T-helper 2 cell treated with Interferon-gamma antibody and Interleukin-4, amounts not matched to agents 5 μg/mL and 100 μg/mL, for 36 hours (primary cell): ENCODE measurements at regions not wholly inside any gene's neighbourhood (a gene's known extent, or its start where the extent isn't known, plus 50 kb on each side); places are given as distances from the start of the nearest gene placed in this dataset.

ENCODE experiments used
- DNase-seq: peaks from one replicate; pipeline ENCODE4 v3.0.0; 2021; ENCODE audit warnings: low spot score
- H3K27ac Mint-ChIP-seq: one replicate; pipeline ENCODE4 v1.8.0; 2021; ENCODE audit warnings: mild to moderate bottlenecking, mixed read lengths
- H3K27me3 Mint-ChIP-seq: one replicate; pipeline ENCODE4 v1.8.0; 2021; ENCODE audit warnings: low read depth, mixed read lengths
- H3K36me3 Mint-ChIP-seq: one replicate; pipeline ENCODE4 v1.8.0; 2021; ENCODE audit warnings: low read depth, mixed read lengths
- H3K4me1 Mint-ChIP-seq: one replicate; pipeline ENCODE4 v1.8.0; 2021; ENCODE audit warnings: low read depth, mixed read lengths
- H3K4me3 Mint-ChIP-seq: one replicate; pipeline ENCODE4 v1.8.0; 2022; ENCODE audit warnings: mild to moderate bottlenecking, moderate library complexity, mixed read lengths
- H3K9me3 Mint-ChIP-seq: one replicate; pipeline ENCODE4 v1.8.0; 2021; ENCODE audit warnings: mixed read lengths

DNA sequence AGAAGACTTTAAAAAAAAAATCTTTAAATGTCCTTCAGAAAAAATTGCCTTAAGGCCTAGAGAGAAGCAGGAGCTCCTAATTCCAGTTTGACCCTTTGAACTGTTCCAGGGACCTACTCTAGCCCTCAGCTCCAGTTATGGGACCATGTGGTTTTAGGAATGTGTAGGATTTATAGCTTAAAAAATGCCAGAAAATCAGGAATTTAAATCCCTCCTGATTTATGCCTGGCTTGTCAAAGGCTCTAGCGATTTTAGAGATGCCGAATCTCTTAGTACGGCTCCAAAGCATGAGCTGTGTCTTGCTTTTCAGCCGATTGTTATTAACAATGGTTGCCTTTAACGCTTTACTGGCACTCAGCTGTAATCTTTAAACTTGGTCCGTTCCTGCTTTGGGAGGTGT is 130.6 kb upstream of the NPVF start:
- no peaks in the 10 kb centered on the region for H3K4me1 Mint-ChIP-seq
- no peak overlapping the region for H3K27ac Mint-ChIP-seq
- H3K27me3 Mint-ChIP-seq = no peaks in the 10 kb centered on the region
- H3K4me3 Mint-ChIP-seq = no peak overlapping the region
- H3K36me3 Mint-ChIP-seq = no peaks in the 10 kb centered on the region
- no peak for DNase-seq
- H3K9me3 Mint-ChIP-seq = no peaks in the 10 kb centered on the region

DNA sequence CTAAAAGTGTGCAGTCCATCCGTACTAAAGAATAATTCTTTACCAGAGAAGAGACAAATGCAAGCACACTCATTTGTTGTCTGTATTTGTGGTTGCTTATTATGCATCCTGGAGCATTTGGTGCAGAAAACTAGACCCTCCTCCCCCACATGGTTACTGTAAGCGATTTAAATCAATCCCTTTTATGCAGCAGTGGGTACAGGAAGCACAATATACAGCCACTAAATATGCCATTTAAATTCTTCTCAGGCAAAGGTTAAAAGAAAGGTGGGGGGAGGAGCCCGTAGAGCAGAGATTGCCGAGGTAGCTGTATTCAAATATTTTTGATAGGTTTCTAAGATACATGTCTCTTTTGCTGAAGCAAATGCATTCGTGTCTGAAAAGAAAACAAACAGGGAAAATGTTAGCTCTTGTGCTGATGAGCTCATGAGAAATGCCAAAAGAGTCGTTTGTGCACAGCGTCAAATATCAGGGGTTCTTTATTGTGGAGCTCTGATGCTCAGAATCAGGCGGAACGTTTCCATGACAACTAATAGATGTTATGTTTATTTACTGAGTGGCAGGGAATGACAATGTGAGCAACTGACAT is 131.3 kb upstream of the NPVF start:
- no peaks in the 10 kb centered on the region for H3K36me3 Mint-ChIP-seq

DNA sequence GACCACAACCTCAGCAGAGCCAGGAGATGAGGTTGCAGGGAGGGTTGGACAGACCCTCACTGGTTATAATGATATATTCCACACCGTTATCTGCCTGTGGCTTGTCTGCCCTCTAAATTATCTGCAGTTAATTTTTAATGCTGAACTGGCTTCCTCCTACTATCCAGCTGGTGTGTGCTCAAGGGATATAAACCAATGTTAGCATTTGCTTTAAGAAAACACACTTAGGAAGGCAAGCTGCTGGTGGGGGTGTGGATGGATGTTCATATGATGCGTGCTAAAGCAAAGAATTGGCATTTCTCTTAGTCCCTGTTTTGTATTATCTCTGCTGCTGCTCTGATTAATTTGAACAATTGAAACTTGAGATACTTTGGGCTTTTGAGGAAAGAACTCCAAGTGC is 132.2 kb upstream of the NPVF start:
- no peak overlapping the region for H3K4me3 Mint-ChIP-seq
- no peak for DNase-seq
- H3K9me3 Mint-ChIP-seq = no peaks in the 10 kb centered on the region
- no peaks in the 10 kb centered on the region for H3K36me3 Mint-ChIP-seq
- H3K27ac Mint-ChIP-seq = no peak overlapping the region
- no peaks in the 10 kb centered on the region for H3K27me3 Mint-ChIP-seq
- no peaks in the 10 kb centered on the region for H3K4me1 Mint-ChIP-seq

More for the DNA sequence above, 131.3 kb upstream of the NPVF start:
- no peak overlapping the region for H3K4me3 Mint-ChIP-seq
- no peak overlapping the region for H3K27ac Mint-ChIP-seq
- no peaks in the 10 kb centered on the region for H3K27me3 Mint-ChIP-seq
- H3K9me3 Mint-ChIP-seq = no peaks in the 10 kb centered on the region
- no peak for DNase-seq
- no peaks in the 10 kb centered on the region for H3K4me1 Mint-ChIP-seq

DNA sequence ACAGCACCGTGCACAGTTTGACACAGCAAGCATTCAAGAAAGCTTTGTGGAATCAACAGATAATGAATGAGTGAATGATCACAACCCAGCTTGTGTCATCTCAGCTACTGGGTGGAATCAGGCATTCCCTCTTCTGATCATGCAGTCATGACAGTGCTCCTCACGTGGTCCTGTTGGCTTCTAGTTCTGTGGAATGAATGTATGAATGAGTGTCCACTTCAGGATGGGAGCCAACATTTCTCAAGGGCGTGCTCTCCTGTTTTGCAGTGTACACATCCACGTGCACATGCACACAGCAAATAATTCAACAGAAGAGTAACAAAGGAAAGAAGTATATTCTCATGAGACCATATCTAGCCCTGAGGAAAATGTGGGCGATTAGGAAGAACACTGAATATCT is 133.1 kb upstream of the NPVF start:
- no peak for DNase-seq
- Mint-ChIP-seq H3K27ac (no peak overlapping the region), H3K36me3 (no peaks in the 10 kb centered on the region), H3K9me3 (no peaks in the 10 kb centered on the region), H3K4me1 (no peaks in the 10 kb centered on the region), H3K4me3 (no peak overlapping the region), H3K27me3 (no peaks in the 10 kb centered on the region)

DNA sequence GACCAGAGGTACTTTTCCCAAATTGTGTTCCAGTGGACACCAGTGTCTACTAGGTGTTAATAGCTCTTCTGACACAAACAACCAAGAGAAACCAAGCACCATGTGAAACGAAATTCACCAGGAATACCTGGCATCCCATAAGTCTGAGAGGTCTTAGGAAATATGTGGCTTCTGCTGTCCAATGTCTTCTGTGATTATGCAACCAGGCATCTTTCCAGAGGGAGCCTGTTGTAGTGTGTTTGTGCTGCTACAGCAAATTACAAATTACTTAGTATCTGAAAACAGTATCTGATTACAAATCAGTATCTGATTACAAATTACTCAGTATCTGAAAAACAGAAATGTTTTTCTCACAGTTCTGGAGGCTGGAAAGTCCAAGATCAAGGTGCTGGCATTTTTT is 133.6 kb upstream of the NPVF start:
- H3K4me1 Mint-ChIP-seq = no peaks in the 10 kb centered on the region
- no peak for DNase-seq
- no peaks in the 10 kb centered on the region for H3K27me3 Mint-ChIP-seq
- H3K4me3 Mint-ChIP-seq = no peak overlapping the region
- no peaks in the 10 kb centered on the region for H3K9me3 Mint-ChIP-seq
- no peaks in the 10 kb centered on the region for H3K36me3 Mint-ChIP-seq
- H3K27ac Mint-ChIP-seq = no peak overlapping the region

DNA sequence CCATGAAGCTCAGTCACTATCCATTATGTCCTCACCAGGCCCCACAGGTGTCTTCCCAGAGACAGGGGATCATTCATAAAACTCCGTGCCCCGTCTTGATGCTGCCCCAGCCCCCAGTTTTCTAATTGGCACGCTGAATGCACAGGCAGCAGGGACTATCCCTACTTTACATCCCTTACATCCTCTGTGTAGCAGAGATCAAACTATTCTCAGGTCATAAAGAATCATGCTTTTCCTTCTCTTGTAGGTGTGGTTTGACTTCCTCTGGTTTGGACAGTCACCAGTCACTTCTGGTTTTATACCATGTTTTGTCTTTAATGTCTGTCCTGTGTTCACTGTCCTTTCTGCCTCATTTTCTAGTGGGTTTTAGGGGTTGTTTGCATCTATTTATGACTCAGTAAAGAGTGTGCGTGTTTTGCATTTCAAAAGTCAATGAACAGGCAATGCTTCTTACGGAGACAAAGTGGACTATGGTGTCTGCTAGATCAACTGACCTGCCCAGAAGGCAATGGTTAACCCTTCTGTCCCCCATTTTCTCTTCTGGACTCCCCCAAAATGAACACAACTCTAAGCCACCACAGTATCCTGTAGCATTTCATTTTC is 140.4 kb upstream of the NPVF start:
- Mint-ChIP-seq H3K4me3 (no peak overlapping the region), H3K9me3 (peaks cover 14% of the 10 kb centered on the region), H3K36me3 (no peaks in the 10 kb centered on the region), H3K4me1 (no peaks in the 10 kb centered on the region), H3K27me3 (no peaks in the 10 kb centered on the region), H3K27ac (no peak overlapping the region)
- no peak for DNase-seq

DNA sequence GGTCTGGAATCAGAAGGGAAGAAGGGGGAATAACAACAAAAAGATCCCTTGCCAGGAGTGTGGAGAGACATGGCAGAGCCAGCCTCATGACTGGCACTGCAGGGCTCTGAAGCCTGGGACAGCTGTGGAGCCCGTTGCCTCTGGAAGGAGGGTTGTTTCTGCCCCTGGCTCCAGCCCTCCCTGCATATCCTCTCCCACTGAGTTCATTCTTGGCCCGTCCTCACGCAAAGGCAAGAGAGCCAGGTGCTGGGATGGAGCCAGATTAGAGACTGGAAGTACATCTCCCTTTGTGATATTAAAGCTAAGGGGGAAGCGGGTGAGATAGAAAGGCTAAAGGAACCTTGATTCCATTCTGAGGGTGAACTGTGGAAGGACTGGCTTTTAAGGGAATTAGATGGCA is 141.5 kb upstream of the NPVF start:
- no peak for DNase-seq
- H3K27ac Mint-ChIP-seq = no peak overlapping the region
- peaks cover 14% of the 10 kb centered on the region for H3K9me3 Mint-ChIP-seq
- H3K27me3 Mint-ChIP-seq = no peaks in the 10 kb centered on the region
- H3K4me3 Mint-ChIP-seq = no peak overlapping the region
- H3K4me1 Mint-ChIP-seq = no peaks in the 10 kb centered on the region
- no peaks in the 10 kb centered on the region for H3K36me3 Mint-ChIP-seq

DNA sequence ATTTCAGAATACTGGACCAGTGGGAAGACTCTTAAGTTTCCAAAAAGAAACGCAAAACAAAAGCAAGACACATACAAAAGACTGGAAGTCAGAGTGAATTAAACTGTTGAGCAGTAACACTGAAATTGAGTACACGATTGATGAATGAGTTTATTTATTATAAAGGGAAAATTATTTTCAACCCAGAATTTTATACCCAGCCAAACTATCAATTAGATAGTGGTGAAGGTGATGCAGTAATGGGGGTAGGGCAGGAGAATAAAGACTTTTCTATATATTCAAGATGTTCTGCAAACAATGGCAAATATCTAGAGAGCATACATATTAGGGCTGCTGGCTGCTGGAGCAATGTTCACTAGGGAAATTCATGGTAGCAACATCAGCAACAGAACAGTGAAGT is 143.7 kb upstream of the NPVF start:
- H3K27me3 Mint-ChIP-seq = peaks cover 3% of the 10 kb centered on the region
- no peak overlapping the region for H3K4me3 Mint-ChIP-seq
- no peak for DNase-seq
- no peaks in the 10 kb centered on the region for H3K36me3 Mint-ChIP-seq
- no peaks in the 10 kb centered on the region for H3K4me1 Mint-ChIP-seq
- H3K27ac Mint-ChIP-seq = no peak overlapping the region
- peaks cover 14% of the 10 kb centered on the region for H3K9me3 Mint-ChIP-seq

DNA sequence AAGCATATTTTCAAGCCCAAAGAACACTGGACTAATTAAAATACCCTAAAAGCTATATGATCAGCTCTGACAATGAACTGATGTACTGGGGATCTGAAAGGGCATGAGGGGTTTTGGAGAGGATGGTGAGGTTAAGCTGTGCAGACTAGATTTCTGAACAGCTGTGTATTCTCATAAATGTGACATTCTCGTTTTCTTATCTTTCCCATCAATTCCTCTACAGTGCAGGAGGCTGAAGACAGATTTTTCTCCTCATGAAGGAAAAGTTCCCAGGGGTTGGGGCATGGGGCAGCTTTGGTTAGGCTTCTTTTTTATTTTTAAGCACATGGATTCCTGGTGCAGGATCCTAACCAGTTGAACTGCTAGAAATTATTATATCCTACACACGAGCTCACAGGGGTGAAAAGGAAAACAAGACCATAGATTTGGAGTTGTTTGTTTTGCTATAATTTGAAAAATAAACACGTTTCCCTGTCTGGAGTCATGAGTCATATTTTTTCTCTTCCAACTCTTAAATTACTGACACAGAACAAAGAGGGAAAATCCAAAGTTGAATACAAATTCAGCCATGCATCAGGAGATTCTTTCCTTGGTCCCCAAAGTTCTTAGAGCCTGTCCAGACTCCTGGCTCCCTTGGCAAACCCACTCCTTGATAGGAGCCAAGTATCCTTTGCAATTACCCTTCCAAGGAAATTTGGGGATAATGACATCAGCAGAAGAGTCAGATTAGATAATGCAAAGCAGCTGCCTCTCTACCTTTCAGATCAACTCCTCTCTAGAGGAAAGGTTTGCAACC is 147.7 kb upstream of the NPVF start:
- H3K27ac Mint-ChIP-seq = no peak overlapping the region
- H3K36me3 Mint-ChIP-seq = no peaks in the 10 kb centered on the region
- H3K9me3 Mint-ChIP-seq = peaks cover 14% of the 10 kb centered on the region
- H3K27me3 Mint-ChIP-seq = peaks cover 4% of the 10 kb centered on the region
- H3K4me3 Mint-ChIP-seq = no peak overlapping the region
- DNase-seq = no peak
- no peaks in the 10 kb centered on the region for H3K4me1 Mint-ChIP-seq

DNA sequence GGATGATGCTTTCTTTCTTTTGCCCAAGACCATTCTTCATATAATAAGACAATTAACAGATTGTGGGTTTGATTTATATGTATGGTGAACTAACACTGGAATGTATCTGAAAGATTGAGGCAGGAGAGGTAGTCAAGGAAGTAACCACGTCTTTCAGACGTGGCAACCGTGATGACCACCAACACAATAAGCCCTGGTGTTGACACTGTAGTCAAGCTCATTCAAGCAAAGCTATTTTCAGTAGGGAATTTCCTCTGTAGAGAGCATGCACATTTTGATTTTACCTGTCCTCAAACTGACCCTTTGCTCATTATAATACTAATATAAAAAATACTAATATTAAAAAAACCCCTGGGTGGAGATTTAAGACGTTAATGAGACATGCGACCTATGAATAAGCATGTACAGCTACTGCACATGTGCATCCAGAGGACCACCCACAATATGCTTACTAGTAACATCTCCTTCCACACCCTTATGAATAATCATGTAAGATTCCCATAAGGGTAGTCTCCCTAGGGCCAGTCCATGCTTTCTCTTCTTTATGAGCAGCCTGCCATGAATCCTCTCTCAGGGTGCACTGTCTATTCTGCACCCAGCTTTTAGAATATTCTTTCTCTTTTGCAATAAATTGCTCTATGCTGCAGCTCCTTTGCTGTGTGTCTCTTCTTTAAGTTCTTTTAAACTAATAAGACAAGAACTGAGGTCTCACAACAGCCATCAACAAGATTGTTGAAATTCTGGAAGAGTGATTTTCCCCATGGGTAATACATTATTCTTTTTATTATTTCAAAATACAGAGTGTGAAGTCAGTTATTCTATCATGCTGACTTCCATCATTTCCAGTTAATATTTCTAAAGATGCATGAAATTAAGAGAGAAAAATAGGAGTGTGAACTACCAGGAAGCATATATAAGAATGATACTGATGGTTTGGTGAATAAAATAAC is 151.3 kb upstream of the NPVF start:
- Mint-ChIP-seq H3K4me3 (no peak overlapping the region), H3K9me3 (no peaks in the 10 kb centered on the region), H3K27me3 (peaks cover 7% of the 10 kb centered on the region)

DNA sequence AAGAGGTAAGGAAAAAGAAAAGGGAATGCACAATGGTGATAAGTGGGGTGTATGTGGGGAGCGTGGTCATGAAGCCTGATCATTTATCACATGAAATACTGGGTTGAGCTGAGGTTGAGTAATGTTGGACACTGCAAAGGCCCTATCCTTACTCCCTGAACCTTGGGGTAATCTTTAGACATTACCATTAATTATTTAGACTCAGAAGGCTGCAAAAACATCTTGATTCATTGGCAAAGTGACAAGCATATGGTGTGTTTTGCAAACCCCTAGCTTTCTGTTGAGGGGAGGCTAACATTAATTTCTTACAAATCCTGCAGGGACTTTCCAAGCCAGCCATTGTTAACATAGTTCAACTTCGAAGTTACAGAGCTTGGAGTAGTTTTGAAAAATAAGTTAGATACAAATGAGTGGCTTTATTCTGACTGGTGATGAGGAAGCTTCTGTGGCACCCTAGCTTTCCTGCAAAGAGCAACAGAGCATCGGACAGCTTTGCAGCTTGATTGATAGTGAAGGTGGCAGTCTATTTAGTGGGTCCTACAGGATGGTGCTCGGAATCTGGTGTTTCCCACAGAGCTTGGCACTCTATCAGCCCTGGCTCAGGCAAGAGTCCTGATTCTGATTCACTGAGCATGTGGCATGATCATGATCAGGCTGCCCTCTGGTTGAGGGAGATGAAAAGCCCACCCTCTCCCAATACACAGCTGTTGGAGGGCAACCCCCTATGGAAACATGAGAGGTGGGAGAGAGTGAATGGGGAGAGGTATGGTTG is 153.7 kb upstream of the NPVF start:
- no peaks in the 10 kb centered on the region for H3K36me3 Mint-ChIP-seq
- no peak overlapping the region for H3K27ac Mint-ChIP-seq
- H3K27me3 Mint-ChIP-seq = peaks cover 5% of the 10 kb centered on the region
- no peaks in the 10 kb centered on the region for H3K4me1 Mint-ChIP-seq
- DNase-seq = no peak
- H3K9me3 Mint-ChIP-seq = no peaks in the 10 kb centered on the region
- no peak overlapping the region for H3K4me3 Mint-ChIP-seq

More for the DNA sequence above, 151.3 kb upstream of the NPVF start:
- Mint-ChIP-seq H3K27ac (no peak overlapping the region), H3K36me3 (no peaks in the 10 kb centered on the region), H3K4me1 (no peaks in the 10 kb centered on the region)
- no peak for DNase-seq

DNA sequence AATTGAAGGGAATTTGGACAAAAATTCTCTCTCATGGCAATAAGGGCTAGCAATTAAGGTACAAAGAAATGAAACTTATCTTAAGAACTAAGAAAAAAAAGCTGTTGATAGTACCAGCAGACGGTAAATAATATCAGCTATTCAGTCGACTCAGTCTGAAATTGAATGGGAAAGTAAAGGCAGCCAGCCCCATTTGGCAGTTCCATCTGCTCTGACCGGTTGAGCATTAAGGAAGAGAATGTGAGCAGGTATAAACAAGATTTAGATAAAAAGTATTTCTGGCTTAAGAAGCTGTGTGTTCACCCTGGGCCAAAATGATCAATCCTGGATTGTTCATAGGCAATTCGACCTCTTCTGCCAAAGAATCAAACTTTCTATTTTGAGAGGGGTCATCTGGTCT is 154.6 kb upstream of the NPVF start:
- Mint-ChIP-seq H3K9me3 (no peaks in the 10 kb centered on the region), H3K4me1 (no peaks in the 10 kb centered on the region), H3K4me3 (no peak overlapping the region), H3K36me3 (no peaks in the 10 kb centered on the region), H3K27ac (no peak overlapping the region), H3K27me3 (peaks cover 5% of the 10 kb centered on the region)
- DNase-seq = no peak

DNA sequence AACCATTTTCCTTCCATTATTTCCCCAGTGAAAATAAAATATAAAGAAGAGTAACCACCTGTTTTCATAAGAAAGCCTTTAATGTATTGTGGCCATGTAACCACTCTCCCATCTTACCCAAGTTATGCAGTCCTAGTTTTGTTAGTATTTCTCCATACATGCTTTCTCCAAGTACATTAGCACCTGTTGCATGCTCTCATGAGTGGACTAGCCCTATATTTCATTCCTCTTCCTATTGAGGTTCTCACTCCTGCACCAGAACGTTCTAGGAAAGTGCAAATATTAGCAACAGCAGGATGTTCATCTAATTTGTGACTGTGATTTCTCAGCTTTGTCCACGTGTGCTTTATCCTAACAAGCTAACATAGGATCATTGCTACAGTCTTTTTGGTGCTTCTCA is 155.1 kb upstream of the NPVF start:
- no peaks in the 10 kb centered on the region for H3K9me3 Mint-ChIP-seq
- H3K36me3 Mint-ChIP-seq = no peaks in the 10 kb centered on the region
- no peak for DNase-seq
- H3K27me3 Mint-ChIP-seq = peaks cover 5% of the 10 kb centered on the region
- no peaks in the 10 kb centered on the region for H3K4me1 Mint-ChIP-seq
- no peak overlapping the region for H3K4me3 Mint-ChIP-seq
- H3K27ac Mint-ChIP-seq = no peak overlapping the region
